GM21786 (cell line): ENCODE measurements at regions not wholly inside any gene's neighbourhood (a gene's known extent, or its start where the extent isn't known, plus 50 kb on each side); places are given as distances from the start of the nearest gene placed in this dataset.
"Not testable (repeated sequence)": the region's sequence is repeated elsewhere in the genome, so short reads cannot be mapped to it uniquely, and the experiment has no call there.

Experiments
- ATAC-seq: cut with Tn5 transposase; IDR thresholded peaks from one replicate; pipeline ENCODE4 v1.9.1; 2021; ENCODE audit not compliant: unreplicated experiment

- no peak for ATAC-seq
Measured at GRCh38 chr5:106303911-106304310, 1366.8 kb downstream of the EFNA5 start.

GRCh38 chr5:106292654-106293053, 1378.1 kb downstream of the EFNA5 start:
- ATAC-seq = no peak

GRCh38 chr5:106290841-106291240, 1379.9 kb downstream of the EFNA5 start:
- no peak for ATAC-seq

- ATAC-seq = no peak
Measured at GRCh38 chr5:106288979-106289378, 1381.8 kb downstream of the EFNA5 start.

GRCh38 chr5:106277540-106278096, 1393.1 kb downstream of the EFNA5 start:
- no peak for ATAC-seq

GRCh38 chr5:106269252-106269843, 1401.4 kb downstream of the EFNA5 start:
- ATAC-seq = no peak

- no peak for ATAC-seq
Measured at GRCh38 chr5:106267256-106267655, 1403.5 kb downstream of the EFNA5 start.

- ATAC-seq = no peak
Measured at GRCh38 chr5:106262395-106262794, 1408.3 kb downstream of the EFNA5 start.

GRCh38 chr5:106259431-106260090, 1411.2 kb downstream of the EFNA5 start:
- not testable (repeated sequence) for ATAC-seq

GRCh38 chr5:106258591-106259125, 1412.1 kb downstream of the EFNA5 start:
- ATAC-seq = no peak

GRCh38 chr5:106254784-106255183, 1416.0 kb downstream of the EFNA5 start:
- no peak for ATAC-seq

- not testable (repeated sequence) for ATAC-seq
Measured at GRCh38 chr5:106246044-106246745, 1424.5 kb downstream of the EFNA5 start.

- ATAC-seq = no peak
Measured at GRCh38 chr5:106241409-106241808, 1429.3 kb downstream of the EFNA5 start.

- ATAC-seq = no peak
Measured at GRCh38 chr5:106205916-106206571, 1464.7 kb downstream of the EFNA5 start.

- no peak for ATAC-seq
Measured at GRCh38 chr5:106202035-106202434, 1468.7 kb downstream of the EFNA5 start.

GRCh38 chr5:106200971-106201370, 1469.8 kb downstream of the EFNA5 start:
- ATAC-seq = no peak

- no peak for ATAC-seq
Measured at GRCh38 chr5:106195679-106196474, 1474.9 kb downstream of the EFNA5 start.

GRCh38 chr5:106189121-106189809, 1481.5 kb downstream of the EFNA5 start:
- no peak for ATAC-seq

GRCh38 chr5:106185661-106186081, 1485.1 kb downstream of the EFNA5 start:
- peak; percentile 48 for ATAC-seq

GRCh38 chr5:106174903-106175302, 1495.8 kb downstream of the EFNA5 start:
- no peak for ATAC-seq
